KMS-11 (cell line): ENCODE measurements at regions not wholly inside any gene's neighbourhood (a gene's known extent, or its start where the extent isn't known, plus 50 kb on each side); places are given as distances from the start of the nearest gene placed in this dataset.

Experiments used
- H2AFZ ChIP-seq: fragments of 200-600 bp; sonication (generic); 2 replicates; pipeline ENCODE4 v1.6.1; 2016; ENCODE audit warnings: antibody characterized with exemption, mixed run types, low read depth
- H3K27ac ChIP-seq: fragments of 200-600 bp; sonication (generic); 2 replicates; pipeline ENCODE4 v1.6.1; 2016; ENCODE audit warnings: mild to moderate bottlenecking, mixed run types
- H3K27me3 ChIP-seq: fragments of 200-600 bp; sonication (generic); 2 replicates; pipeline ENCODE4 v1.6.1; 2017; ENCODE audit warnings: mild to moderate bottlenecking, low read depth, mixed run types, moderate library complexity; ENCODE audit not compliant: insufficient read depth
- H3K36me3 ChIP-seq: fragments of 200-600 bp; sonication (generic); 2 replicates; pipeline ENCODE4 v1.6.1; 2017; ENCODE audit warnings: mild to moderate bottlenecking, mixed run types; ENCODE audit not compliant: insufficient read depth
- H3K4me1 ChIP-seq: fragments of 200-600 bp; sonication (generic); 2 replicates; pipeline ENCODE4 v1.6.1; 2016; ENCODE audit warnings: mild to moderate bottlenecking, low read depth, mixed run types; ENCODE audit not compliant: poor library complexity, severe bottlenecking
- H3K4me2 ChIP-seq: fragments of 200-600 bp; sonication (generic); 2 replicates; pipeline ENCODE4 v1.7.0; 2016; ENCODE audit warnings: mild to moderate bottlenecking, mixed run types
- H3K4me3 ChIP-seq: fragments of 200-600 bp; sonication (generic); IDR thresholded peaks from 2 replicates; pipeline ENCODE4 v1.6.1; 2017; ENCODE audit warnings: low read depth, low read length, mixed read lengths; ENCODE audit not compliant: insufficient read depth
- H3K79me2 ChIP-seq: fragments of 200-600 bp; sonication (generic); 2 replicates; pipeline ENCODE4 v1.6.1; 2016; ENCODE audit warnings: low read depth, mixed run types; ENCODE audit not compliant: insufficient read depth
- H3K9ac ChIP-seq: fragments of 200-600 bp; sonication (generic); 2 replicates; pipeline ENCODE4 v1.6.1; 2016; ENCODE audit warnings: mild to moderate bottlenecking, mixed run types
- H4K20me1 ChIP-seq: fragments of 200-600 bp; sonication (generic); 2 replicates; pipeline ENCODE4 v1.6.1; 2016; ENCODE audit warnings: mild to moderate bottlenecking, mixed run types; ENCODE audit not compliant: insufficient read depth
- TF ChIP-seq, protein P1 (sequence below): fragments of 200-600 bp; sonication (generic); conservative IDR thresholded peaks from 2 replicates; pipeline ENCODE4 v1.6.1; 2017; ENCODE audit warnings: low read depth, mild to moderate bottlenecking, antibody characterized with exemption, low read length, moderate library complexity, mixed read lengths

DNA sequence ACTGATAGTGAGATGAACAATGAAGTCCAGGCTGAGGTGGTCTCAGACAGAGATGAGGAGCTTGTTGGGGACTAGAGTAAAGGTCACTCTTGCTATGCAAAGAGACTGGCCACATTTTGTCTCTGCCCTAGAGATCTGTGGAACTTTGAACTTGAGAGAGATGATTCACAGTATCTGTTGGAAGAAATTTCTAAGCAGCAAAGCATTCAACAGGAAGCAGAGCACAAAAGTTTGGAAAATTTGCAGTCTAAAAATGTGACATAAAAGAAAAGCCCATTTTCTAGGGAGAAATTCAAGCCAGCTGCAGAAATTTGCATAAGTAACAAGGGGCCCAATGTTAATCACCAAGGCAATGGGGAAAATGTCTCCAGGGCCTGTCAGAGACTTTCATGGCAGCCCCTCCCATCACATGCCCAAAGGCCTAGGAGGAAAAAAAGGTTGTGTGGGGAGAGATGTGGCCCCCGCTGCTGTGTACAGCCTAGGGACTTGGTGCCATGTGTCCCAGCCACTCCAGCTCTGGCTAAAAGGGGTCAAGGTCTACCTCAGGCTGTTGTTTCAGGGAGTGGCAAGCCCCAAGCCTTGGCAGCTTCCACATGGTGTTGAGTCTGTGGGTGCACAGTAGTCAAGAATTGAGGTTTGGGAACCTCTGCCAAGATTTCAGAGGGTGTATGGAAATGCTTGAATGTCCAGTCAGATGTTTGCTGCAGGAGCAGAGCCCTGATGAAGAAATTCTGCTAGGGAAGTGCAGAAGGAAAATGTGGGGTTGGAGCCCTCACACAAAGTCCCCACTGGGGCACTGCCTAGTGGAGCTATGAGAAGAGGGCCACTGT is 262.8 kb downstream of the DKK2 start:
- H3K4me1 ChIP-seq: no peaks in the 10 kb centered on the region
- H3K36me3 ChIP-seq: no peaks in the 10 kb centered on the region
- H3K4me2 ChIP-seq: no peak overlapping the region
- TF ChIP-seq, protein P1, sequence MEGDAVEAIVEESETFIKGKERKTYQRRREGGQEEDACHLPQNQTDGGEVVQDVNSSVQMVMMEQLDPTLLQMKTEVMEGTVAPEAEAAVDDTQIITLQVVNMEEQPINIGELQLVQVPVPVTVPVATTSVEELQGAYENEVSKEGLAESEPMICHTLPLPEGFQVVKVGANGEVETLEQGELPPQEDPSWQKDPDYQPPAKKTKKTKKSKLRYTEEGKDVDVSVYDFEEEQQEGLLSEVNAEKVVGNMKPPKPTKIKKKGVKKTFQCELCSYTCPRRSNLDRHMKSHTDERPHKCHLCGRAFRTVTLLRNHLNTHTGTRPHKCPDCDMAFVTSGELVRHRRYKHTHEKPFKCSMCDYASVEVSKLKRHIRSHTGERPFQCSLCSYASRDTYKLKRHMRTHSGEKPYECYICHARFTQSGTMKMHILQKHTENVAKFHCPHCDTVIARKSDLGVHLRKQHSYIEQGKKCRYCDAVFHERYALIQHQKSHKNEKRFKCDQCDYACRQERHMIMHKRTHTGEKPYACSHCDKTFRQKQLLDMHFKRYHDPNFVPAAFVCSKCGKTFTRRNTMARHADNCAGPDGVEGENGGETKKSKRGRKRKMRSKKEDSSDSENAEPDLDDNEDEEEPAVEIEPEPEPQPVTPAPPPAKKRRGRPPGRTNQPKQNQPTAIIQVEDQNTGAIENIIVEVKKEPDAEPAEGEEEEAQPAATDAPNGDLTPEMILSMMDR: no peak
- H3K27me3 ChIP-seq: no peaks in the 10 kb centered on the region
- no peaks in the 10 kb centered on the region for H3K79me2 ChIP-seq
- H3K27ac ChIP-seq: no peak overlapping the region
- no peak overlapping the region for H3K9ac ChIP-seq
- H3K4me3 ChIP-seq: no peak overlapping the region
- H4K20me1 ChIP-seq: no peaks in the 10 kb centered on the region
- no peak overlapping the region for H2AFZ ChIP-seq

DNA sequence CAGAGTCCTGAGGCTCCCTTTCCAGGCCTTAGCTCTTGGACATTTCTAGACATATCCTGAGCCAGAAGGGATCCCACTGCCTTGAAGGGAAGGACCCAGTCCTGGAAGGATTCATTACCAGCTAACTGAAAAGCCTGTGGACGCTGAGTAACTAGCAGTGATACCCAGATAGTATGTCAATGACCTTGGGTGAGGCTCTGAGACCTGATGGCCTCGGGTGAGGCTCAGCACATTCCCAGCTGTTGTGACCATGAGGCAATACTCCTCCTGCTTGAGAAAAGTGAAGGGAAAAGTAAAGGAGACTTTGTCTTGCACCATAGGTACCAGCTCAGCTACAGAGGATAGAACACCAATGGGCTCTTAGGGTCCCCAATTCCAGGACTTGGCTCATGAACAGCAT is 268.1 kb downstream of the DKK2 start:
- Histone ChIP-seq H3K4me2 (no peak overlapping the region), H3K4me1 (no peaks in the 10 kb centered on the region), H3K79me2 (no peaks in the 10 kb centered on the region), H3K27me3 (no peaks in the 10 kb centered on the region), H3K9ac (no peak overlapping the region), H4K20me1 (no peaks in the 10 kb centered on the region), H3K36me3 (no peaks in the 10 kb centered on the region), H3K27ac (no peak overlapping the region), H2AFZ (no peak overlapping the region), H3K4me3 (no peak overlapping the region)
- TF ChIP-seq, protein P1: no peak

DNA sequence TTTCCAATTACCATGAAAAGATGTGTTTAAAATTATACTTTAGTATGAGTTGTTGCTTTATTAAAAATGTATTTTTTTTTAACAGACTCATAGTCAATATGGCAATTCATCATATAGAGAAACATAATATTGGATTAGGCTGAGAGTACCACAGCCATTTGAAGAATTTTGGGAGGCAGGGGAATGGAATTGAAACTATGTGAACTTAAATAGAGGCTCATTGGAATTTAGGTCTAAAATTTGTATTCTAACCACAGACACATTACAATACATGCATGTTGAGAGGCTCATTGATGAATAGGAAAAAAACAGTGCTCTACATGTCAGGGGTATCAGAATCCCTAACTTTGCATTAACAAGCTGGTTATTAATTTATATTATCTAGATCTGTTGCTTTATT is 269.6 kb downstream of the DKK2 start:
- H3K4me3 ChIP-seq: no peak overlapping the region
- H3K4me1 ChIP-seq: no peaks in the 10 kb centered on the region
- H4K20me1 ChIP-seq: no peaks in the 10 kb centered on the region
- H3K36me3 ChIP-seq: no peaks in the 10 kb centered on the region
- H3K27ac ChIP-seq: no peak overlapping the region
- no peaks in the 10 kb centered on the region for H3K79me2 ChIP-seq
- H3K4me2 ChIP-seq: no peak overlapping the region
- no peak overlapping the region for H2AFZ ChIP-seq
- no peaks in the 10 kb centered on the region for H3K27me3 ChIP-seq
- TF ChIP-seq, protein P1: no peak
- no peak overlapping the region for H3K9ac ChIP-seq

DNA sequence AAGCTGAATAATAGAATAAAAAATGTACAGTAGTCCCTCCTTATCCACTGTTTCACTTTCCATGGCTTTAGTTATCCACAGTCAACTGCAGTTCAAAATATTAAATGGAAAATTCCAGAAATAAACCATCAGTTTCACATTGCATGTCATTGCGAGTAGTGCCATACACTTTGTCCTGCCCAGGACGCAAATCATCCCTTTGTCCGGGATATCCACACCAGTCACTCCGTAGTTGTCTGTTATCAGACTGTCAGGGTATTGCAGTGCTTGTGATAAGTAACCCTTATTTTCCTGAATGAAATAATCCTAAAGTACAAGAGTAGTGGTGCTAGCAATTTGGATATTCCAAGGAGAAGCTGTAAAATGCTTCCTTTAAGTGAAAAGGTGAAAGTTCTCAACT is 271.3 kb downstream of the DKK2 start:
- Histone ChIP-seq H3K36me3 (no peaks in the 10 kb centered on the region), H2AFZ (no peak overlapping the region), H4K20me1 (no peaks in the 10 kb centered on the region), H3K79me2 (no peaks in the 10 kb centered on the region), H3K9ac (no peak overlapping the region), H3K27ac (no peak overlapping the region), H3K27me3 (no peaks in the 10 kb centered on the region), H3K4me1 (no peaks in the 10 kb centered on the region), H3K4me3 (no peak overlapping the region), H3K4me2 (no peak overlapping the region)
- TF ChIP-seq, protein P1: no peak
